Kidney epithelial cell (primary cell): ENCODE measurements at regions not wholly inside any gene's neighbourhood (a gene's known extent, or its start where the extent isn't known, plus 50 kb on each side); places are given as distances from the start of the nearest gene placed in this dataset.

Experiments used
- DNase-seq: peaks from one replicate; pipeline ENCODE4 v3.0.0-alpha.2; 2010; ENCODE audit warnings: low read depth
- H3K27me3 ChIP-seq: 2 replicates; pipeline ENCODE4 v1.6.0; 2011; ENCODE audit warnings: low read length; ENCODE audit not compliant: control insufficient read depth, insufficient read depth
- H3K36me3 ChIP-seq: 2 replicates; pipeline ENCODE4 v1.5.1; 2011; ENCODE audit warnings: low read length; ENCODE audit not compliant: control insufficient read depth, insufficient read depth
- H3K4me3 ChIP-seq: 2 replicates; pipeline ENCODE4 v1.5.1; 2011; ENCODE audit warnings: low read depth, mild to moderate bottlenecking, control low read depth, low read length
- TF ChIP-seq, protein P1 (sequence below): IDR thresholded peaks from 2 replicates; pipeline ENCODE4 v1.5.1; 2011; ENCODE audit warnings: mild to moderate bottlenecking, moderate library complexity, low read length, control low read depth, inconsistent platforms; ENCODE audit not compliant: insufficient read depth, poor library complexity, severe bottlenecking

GRCh38 chr5:89395111-89395510, 512.1 kb upstream of the MEF2C start:
- Histone ChIP-seq H3K36me3 (no peaks in the 10 kb centered on the region), H3K4me3 (no peak overlapping the region), H3K27me3 (no peaks in the 10 kb centered on the region)
- TF ChIP-seq, protein P1, sequence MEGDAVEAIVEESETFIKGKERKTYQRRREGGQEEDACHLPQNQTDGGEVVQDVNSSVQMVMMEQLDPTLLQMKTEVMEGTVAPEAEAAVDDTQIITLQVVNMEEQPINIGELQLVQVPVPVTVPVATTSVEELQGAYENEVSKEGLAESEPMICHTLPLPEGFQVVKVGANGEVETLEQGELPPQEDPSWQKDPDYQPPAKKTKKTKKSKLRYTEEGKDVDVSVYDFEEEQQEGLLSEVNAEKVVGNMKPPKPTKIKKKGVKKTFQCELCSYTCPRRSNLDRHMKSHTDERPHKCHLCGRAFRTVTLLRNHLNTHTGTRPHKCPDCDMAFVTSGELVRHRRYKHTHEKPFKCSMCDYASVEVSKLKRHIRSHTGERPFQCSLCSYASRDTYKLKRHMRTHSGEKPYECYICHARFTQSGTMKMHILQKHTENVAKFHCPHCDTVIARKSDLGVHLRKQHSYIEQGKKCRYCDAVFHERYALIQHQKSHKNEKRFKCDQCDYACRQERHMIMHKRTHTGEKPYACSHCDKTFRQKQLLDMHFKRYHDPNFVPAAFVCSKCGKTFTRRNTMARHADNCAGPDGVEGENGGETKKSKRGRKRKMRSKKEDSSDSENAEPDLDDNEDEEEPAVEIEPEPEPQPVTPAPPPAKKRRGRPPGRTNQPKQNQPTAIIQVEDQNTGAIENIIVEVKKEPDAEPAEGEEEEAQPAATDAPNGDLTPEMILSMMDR, result no peak
- no peak for DNase-seq

- Histone ChIP-seq H3K27me3 (no peaks in the 10 kb centered on the region), H3K36me3 (no peaks in the 10 kb centered on the region), H3K4me3 (no peak overlapping the region)
- TF ChIP-seq, protein P1, result no peak
- no peak for DNase-seq
These were observed 505.9 kb upstream of the MEF2C start for GRCh38 chr5:89388872-89389271.

DNA sequence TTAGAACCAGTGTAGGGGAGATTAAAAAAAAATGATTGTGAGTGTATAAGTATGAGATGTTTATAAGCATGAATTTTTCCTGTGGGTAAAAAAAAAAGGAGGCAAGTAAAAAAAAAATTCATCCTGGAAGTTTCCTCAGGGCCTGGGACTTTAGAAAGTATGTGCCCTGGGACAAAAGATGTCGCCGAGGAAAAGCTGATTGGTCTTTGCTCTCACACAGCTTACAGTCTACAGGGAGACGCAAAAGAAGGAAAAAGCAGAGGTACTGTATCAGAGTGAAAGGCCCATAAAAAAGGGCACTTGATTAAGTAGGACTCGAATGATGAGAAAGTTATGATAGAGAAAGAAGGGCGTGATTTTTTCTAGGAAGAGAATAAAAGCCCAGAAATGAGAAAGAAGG, 501.4 kb upstream of the MEF2C start:
- no peaks in the 10 kb centered on the region for H3K36me3 ChIP-seq
- DNase-seq, result no peak
- no peaks in the 10 kb centered on the region for H3K27me3 ChIP-seq
- H3K4me3 ChIP-seq, result no peak overlapping the region
- TF ChIP-seq, protein P1, result no peak

DNA sequence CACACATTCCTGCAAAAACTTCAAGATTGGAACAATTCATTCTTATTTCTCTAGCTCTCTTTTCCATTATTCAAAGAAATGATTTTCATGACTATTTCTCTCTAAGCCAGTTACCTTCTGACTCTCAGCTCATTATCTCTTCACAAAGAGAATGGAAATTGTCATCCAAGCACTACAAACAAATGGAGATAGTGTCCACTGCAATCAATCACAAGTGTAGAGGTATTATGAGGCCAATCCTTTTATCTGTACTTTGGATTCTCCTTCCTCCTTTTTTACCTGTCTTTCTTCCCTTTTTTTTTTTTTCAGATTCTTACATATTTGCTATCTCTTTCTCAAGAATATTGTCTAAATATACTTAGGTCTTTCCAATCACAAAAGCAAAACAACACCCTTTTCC, 497.7 kb upstream of the MEF2C start:
- Histone ChIP-seq H3K27me3 (no peaks in the 10 kb centered on the region), H3K4me3 (no peak overlapping the region), H3K36me3 (no peaks in the 10 kb centered on the region)
- TF ChIP-seq, protein P1, result no peak
- no peak for DNase-seq

DNA sequence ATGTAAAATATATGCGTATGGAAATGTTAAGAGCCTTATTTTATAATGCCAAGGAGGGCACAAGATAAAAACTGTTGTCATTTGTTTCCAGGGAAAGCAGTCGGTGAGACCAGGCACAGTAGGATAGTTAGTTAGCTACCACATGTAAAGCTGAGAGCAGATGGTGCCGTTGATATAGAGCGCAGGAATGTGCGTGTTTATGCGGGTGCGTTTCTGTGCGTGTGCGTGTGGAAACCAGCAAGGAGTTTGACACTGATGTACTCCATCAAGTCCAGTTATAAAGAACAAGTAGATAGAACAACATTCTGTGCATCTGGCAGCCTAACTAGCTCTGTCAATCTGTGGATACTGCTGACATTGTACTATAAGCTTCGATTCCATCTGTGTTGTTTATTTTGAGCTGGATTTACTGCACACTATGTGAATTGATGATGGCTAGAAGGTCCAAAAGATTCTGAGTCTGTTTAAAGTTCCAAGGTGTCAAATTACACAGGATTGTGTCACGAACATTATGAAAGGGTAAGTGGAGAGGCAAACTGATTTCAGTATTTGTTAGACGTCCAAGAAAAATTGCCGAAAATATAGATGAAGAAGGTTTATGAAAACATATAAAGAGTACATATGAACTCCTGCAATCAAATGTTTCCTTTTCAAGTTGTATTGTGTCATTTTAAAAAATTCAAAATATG, 494.9 kb upstream of the MEF2C start:
- TF ChIP-seq, protein P1, result no peak
- no peaks in the 10 kb centered on the region for H3K36me3 ChIP-seq
- no peak overlapping the region for H3K4me3 ChIP-seq
- DNase-seq, result no peak
- H3K27me3 ChIP-seq, result no peaks in the 10 kb centered on the region
